Spleen (tissue), 11 donors: ENCODE measurements at regions not wholly inside any gene's neighbourhood (a gene's known extent, or its start where the extent isn't known, plus 50 kb on each side); places are given as distances from the start of the nearest gene placed in this dataset.
"Not testable (repeated sequence)": the region's sequence is repeated elsewhere in the genome, so short reads cannot be mapped to it uniquely, and the experiment has no call there.

Experiments used
- DNase-seq: peaks from one replicate; pipeline ENCODE4 v3.0.0-alpha.2; 2020
- H3K27ac ChIP-seq, 8 donors: fragments of 200-600 bp; sonication (generic) in 7 of 8; 1 replicate in 4 of 8; 2 replicates in 4 of 8; pipeline versions ENCODE4 v1.5.0 to v1.8.0; 2016 to 2021; ENCODE audit warnings: inconsistent platforms in 4 of 8, mild to moderate bottlenecking in 4 of 8, moderate library complexity in 1 of 8
- H3K27me3 ChIP-seq, 7 donors: fragments of 200-600 bp; sonication (generic) in 6 of 7; replicated peaks in 1 of 7; 1 replicate in 4 of 7; 2 replicates in 3 of 7; pipeline versions ENCODE4 v1.5.0 to v1.8.0; 2016 to 2021; ENCODE audit warnings: inconsistent platforms in 3 of 7, mild to moderate bottlenecking in 1 of 7
- H3K36me3 ChIP-seq, 6 donors: fragments of 200-600 bp; sonication (generic) in 5 of 6; 1 replicate in 4 of 6; 2 replicates in 2 of 6; pipeline versions ENCODE4 v1.5.0 to v1.8.0; 2016 to 2021; ENCODE audit warnings: inconsistent platforms in 2 of 6
- H3K4me1 ChIP-seq, 6 donors: fragments of 200-600 bp; sonication (generic) in 5 of 6; 1 replicate in 3 of 6; 2 replicates in 3 of 6; pipeline versions ENCODE4 v1.5.0 to v1.8.0; 2016 to 2021; ENCODE audit warnings: inconsistent platforms in 3 of 6
- H3K4me3 ChIP-seq, 8 donors: fragments of 200-600 bp; sonication (generic) in 7 of 8; 1 replicate in 4 of 8; 2 replicates in 4 of 8; pipeline versions ENCODE4 v1.5.0 to v1.8.0; 2016 to 2021; ENCODE audit warnings: inconsistent platforms in 4 of 8, mild to moderate bottlenecking in 4 of 8, moderate library complexity in 2 of 8
- H3K9me3 ChIP-seq, 8 donors: fragments of 200-600 bp; sonication (generic) in 7 of 8; 1 replicate in 4 of 8; 2 replicates in 4 of 8; pipeline versions ENCODE4 v1.5.0 to v1.8.0; 2016 to 2021; ENCODE audit warnings: inconsistent platforms in 4 of 8
- WGBS, 5 donors: extraction: QIAGEN DNeasy Blood & Tissue Kit in 3 of 5; methylation state at CpG; one replicate each; pipeline versions ENCODE4 v1.1.5 to v1.1.7; 2013 to 2018; 5-methylcytosine and 5-hydroxymethylcytosine counted together
- intact Hi-C: fragments of 100-400 bp; cut with DNase I; formaldehyde crosslinking; loops from one replicate; pipeline ENCODE4 v1.15.0; 2023; ENCODE audit warnings: low total_unique reads
- donor health status: healthy with polysubstance abuse.
- donor health status: DM: no; HTN: no; CAD: no; lungs with moderate emphysema.
- donor health status: DM: no; HTN: no; CAD: no.
- donor health status: Bipolar disorder and iron deficiency.
- donor health status: healthy.
- donor health status: DM: no; HTN: no; CAD: no.
- donor health status: DM: yes; HTN: yes; CAD: no.

GRCh38 chr9:38875616-38876015 lies 155.7 kb upstream of the FAM240B start:
- H3K36me3 ChIP-seq, DNase-seq, intact Hi-C loops, H3K27me3 ChIP-seq, H3K4me3 ChIP-seq, H3K9me3 ChIP-seq, H3K4me1 ChIP-seq, H3K27ac ChIP-seq: not testable (repeated sequence)
- WGBS, 5 donors = 68 to 90% (median 77%) methylated on average over 4 to 7 of the region's 7 CpGs

GRCh38 chr9:38871282-38871940 lies 151.5 kb upstream of the FAM240B start:
- H3K9me3 ChIP-seq, intact Hi-C loops, DNase-seq, H3K27me3 ChIP-seq, H3K4me1 ChIP-seq, H3K4me3 ChIP-seq, H3K36me3 ChIP-seq, H3K27ac ChIP-seq: not testable (repeated sequence)
- 62 to 89% methylated on average over 2 to 3 of the region's 5 CpGs; no CpG with 5 or more reads in 3 of the 5 donors for WGBS, 5 donors

GRCh38 chr9:38859827-38860226 lies 139.9 kb upstream of the FAM240B start:
- H3K27ac ChIP-seq, H3K36me3 ChIP-seq, intact Hi-C loops, DNase-seq, H3K9me3 ChIP-seq, H3K27me3 ChIP-seq, H3K4me1 ChIP-seq, H3K4me3 ChIP-seq: not testable (repeated sequence)
- no CpG with 5 or more reads among the region's 1 CpG for WGBS, 5 donors

- intact Hi-C loops, H3K9me3 ChIP-seq, H3K27ac ChIP-seq, DNase-seq, H3K4me3 ChIP-seq, H3K4me1 ChIP-seq, H3K36me3 ChIP-seq, H3K27me3 ChIP-seq: not testable (repeated sequence)
- no CpG with 5 or more reads among the region's 10 CpGs for WGBS, 5 donors
These were observed 129.0 kb upstream of the FAM240B start for GRCh38 chr9:38848966-38849365.

GRCh38 chr9:38840213-38840612 lies 120.3 kb upstream of the FAM240B start:
- H3K27ac ChIP-seq, intact Hi-C loops, DNase-seq, H3K4me1 ChIP-seq, H3K27me3 ChIP-seq, H3K9me3 ChIP-seq, H3K4me3 ChIP-seq, H3K36me3 ChIP-seq: not testable (repeated sequence)
- WGBS, 5 donors = 56 to 80% (median 78%) methylated on average over 1 to 2 of the region's 3 CpGs; no CpG with 5 or more reads in 2 of the 5 donors

- DNase-seq, H3K4me3 ChIP-seq, H3K36me3 ChIP-seq, H3K4me1 ChIP-seq, H3K9me3 ChIP-seq, intact Hi-C loops, H3K27me3 ChIP-seq, H3K27ac ChIP-seq: not testable (repeated sequence)
- WGBS, 5 donors = 45 to 70% (median 58%) methylated on average over 1 of the region's 3 CpGs; no CpG with 5 or more reads in 2 of the 5 donors
These were observed 113.8 kb upstream of the FAM240B start for GRCh38 chr9:38833706-38834105.

- H3K4me3 ChIP-seq, H3K36me3 ChIP-seq, H3K9me3 ChIP-seq, intact Hi-C loops, H3K4me1 ChIP-seq, H3K27me3 ChIP-seq, DNase-seq, H3K27ac ChIP-seq: not testable (repeated sequence)
- 66 to 88% (median 78%) methylated on average over 4 to 6 of the region's 6 CpGs for WGBS, 5 donors
These were observed 93.9 kb upstream of the FAM240B start for GRCh38 chr9:38813855-38814254.

- 87 to 100% (median 94%) methylated on average over 1 to 4 of the region's 6 CpGs for WGBS, 5 donors
- not testable (repeated sequence) for H3K27me3 ChIP-seq, DNase-seq
These were observed 88.1 kb upstream of the FAM240B start for GRCh38 chr9:38807919-38808459.

More at GRCh38 chr9:38807919-38808459, 88.1 kb upstream of the FAM240B start:
- H3K27ac ChIP-seq, H3K9me3 ChIP-seq, H3K4me1 ChIP-seq, H3K36me3 ChIP-seq, H3K4me3 ChIP-seq, intact Hi-C loops: not testable (repeated sequence)
